Fibroblast of lung (primary cell): ENCODE measurements at regions not wholly inside any gene's neighbourhood (a gene's known extent, or its start where the extent isn't known, plus 50 kb on each side); places are given as distances from the start of the nearest gene placed in this dataset.

Source experiments
- DNase-seq, 2 donors: peaks; one replicate each; pipeline versions ENCODE4 v3.0.0 to v3.0.0-alpha.2; 2010; ENCODE audit warnings: low read depth in 2 of 2
- H2AFZ ChIP-seq: 2 replicates; pipeline ENCODE4 v1.5.1; 2012; ENCODE audit warnings: low read length, control low read depth, inconsistent platforms
- H3K27ac ChIP-seq: 2 replicates; pipeline ENCODE4 v1.5.1; 2011; ENCODE audit warnings: low read length, control low read depth; ENCODE audit not compliant: insufficient read depth
- H3K27me3 ChIP-seq: 2 replicates; pipeline ENCODE4 v1.5.1; 2011; ENCODE audit warnings: mild to moderate bottlenecking, low read length; ENCODE audit not compliant: control insufficient read depth, insufficient read depth
- H3K36me3 ChIP-seq: 2 replicates; pipeline ENCODE4 v1.5.1; 2011; ENCODE audit warnings: low read length; ENCODE audit not compliant: control insufficient read depth, insufficient read depth
- H3K4me1 ChIP-seq: 2 replicates; pipeline ENCODE4 v1.5.1; 2011; ENCODE audit warnings: low read length; ENCODE audit not compliant: control insufficient read depth, insufficient read depth; ENCODE audit errors: extremely low read depth
- H3K4me2 ChIP-seq: 2 replicates; pipeline ENCODE4 v1.5.1; 2011; ENCODE audit warnings: low read length, control low read depth; ENCODE audit not compliant: insufficient read depth; ENCODE audit errors: extremely low read depth
- H3K4me3 ChIP-seq, 4 experiments: fragments of 200-600 bp in 1 of 4; sonication (generic) in 1 of 4; replicated peaks in 1 of 4; 2 replicates each; pipeline ENCODE4 v1.5.1; 2011 to 2016; ENCODE audit warnings: low read length in 4 of 4, low read depth in 3 of 4, mild to moderate bottlenecking in 3 of 4, control low read depth in 2 of 4, inconsistent platforms in 1 of 4, mixed read lengths in 1 of 4; ENCODE audit not compliant: insufficient read depth in 1 of 4; ENCODE audit errors: control extremely low read depth in 1 of 4
- H3K79me2 ChIP-seq: 2 replicates; pipeline ENCODE4 v1.5.1; 2012; ENCODE audit warnings: mild to moderate bottlenecking, low read length, inconsistent platforms; ENCODE audit not compliant: control insufficient read depth, insufficient read depth
- H3K9ac ChIP-seq: 2 replicates; pipeline ENCODE4 v1.5.1; 2011; ENCODE audit warnings: mild to moderate bottlenecking, low read length, control low read depth; ENCODE audit not compliant: insufficient read depth
- H3K9me3 ChIP-seq: 2 replicates; pipeline ENCODE4 v1.5.1; 2012; ENCODE audit warnings: low read depth, low read length; ENCODE audit not compliant: control insufficient read depth, insufficient read depth
- H4K20me1 ChIP-seq: 2 replicates; pipeline ENCODE4 v1.5.1; 2011; ENCODE audit warnings: low read length; ENCODE audit not compliant: control insufficient read depth, insufficient read depth; ENCODE audit errors: extremely low read depth
- EZH2 ChIP-seq: IDR thresholded peaks from 2 replicates; pipeline ENCODE4 v1.5.1; 2012; ENCODE audit warnings: low read length, control low read depth, mild to moderate bottlenecking; ENCODE audit errors: missing control alignments
- TF ChIP-seq, protein P1 (sequence below), 2 donors: IDR thresholded peaks in 1 of 2; conservative IDR thresholded peaks in 1 of 2; 1 replicate in 1 of 2; 2 replicates in 1 of 2; pipeline ENCODE4 v1.5.1; 2011 to 2012; ENCODE audit warnings: low read length in 2 of 2, control low read depth in 1 of 2, inconsistent platforms in 1 of 2, low read depth in 1 of 2, mild to moderate bottlenecking in 1 of 2

DNA sequence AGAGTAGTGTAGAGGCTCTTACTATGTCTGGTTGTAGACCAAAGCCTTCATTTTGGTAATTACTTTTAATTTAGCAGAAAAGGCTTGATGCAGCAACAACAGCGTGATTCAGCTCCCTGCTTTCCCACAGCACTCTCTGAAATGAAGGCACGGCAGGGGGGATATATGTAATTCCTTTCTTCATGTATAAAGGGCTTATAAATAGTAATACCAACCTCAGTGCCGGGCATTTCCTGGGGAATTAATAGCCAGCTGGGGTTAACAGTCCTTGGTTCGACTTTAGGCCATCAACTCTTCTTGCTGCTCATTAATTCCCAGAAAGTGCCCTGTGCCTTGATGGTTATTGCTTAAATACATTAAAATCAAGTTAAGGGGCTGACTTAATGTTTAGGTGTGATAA is 669.0 kb downstream of the ZNF674 start:
- DNase-seq = no peak
- H4K20me1 ChIP-seq = no peaks in the 10 kb centered on the region

DNA sequence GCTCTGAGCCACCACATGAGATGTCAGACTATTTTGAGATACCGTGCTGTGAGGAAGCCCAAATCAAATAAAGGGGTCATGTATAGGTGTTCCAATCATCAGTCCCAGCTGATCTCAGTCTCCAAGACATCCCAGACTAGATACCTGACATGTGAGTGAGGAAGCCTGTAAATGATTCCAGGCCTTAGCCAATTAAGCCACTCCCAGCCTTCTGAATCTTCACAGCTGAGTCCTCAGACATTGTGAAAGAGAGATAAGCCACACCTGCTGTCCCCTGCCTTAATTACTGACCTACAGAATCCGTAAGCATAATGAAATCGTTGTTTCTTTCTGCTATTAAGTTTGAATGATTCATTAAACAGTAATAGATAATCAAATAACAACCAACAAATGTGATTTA is 671.4 kb downstream of the ZNF674 start:
- Histone ChIP-seq H3K4me3 (no peak overlapping the region), H3K36me3 (no peaks in the 10 kb centered on the region), H4K20me1 (no peaks in the 10 kb centered on the region), H3K27ac (no peak overlapping the region), H3K4me1 (no peaks in the 10 kb centered on the region), H3K9ac (no peak overlapping the region), H3K79me2 (no peaks in the 10 kb centered on the region), H3K27me3 (peaks cover 5% of the 10 kb centered on the region), H2AFZ (no peak overlapping the region), H3K9me3 (no peaks in the 10 kb centered on the region), H3K4me2 (no peak overlapping the region)
- DNase-seq = no peak
- TF ChIP-seq, protein P1, sequence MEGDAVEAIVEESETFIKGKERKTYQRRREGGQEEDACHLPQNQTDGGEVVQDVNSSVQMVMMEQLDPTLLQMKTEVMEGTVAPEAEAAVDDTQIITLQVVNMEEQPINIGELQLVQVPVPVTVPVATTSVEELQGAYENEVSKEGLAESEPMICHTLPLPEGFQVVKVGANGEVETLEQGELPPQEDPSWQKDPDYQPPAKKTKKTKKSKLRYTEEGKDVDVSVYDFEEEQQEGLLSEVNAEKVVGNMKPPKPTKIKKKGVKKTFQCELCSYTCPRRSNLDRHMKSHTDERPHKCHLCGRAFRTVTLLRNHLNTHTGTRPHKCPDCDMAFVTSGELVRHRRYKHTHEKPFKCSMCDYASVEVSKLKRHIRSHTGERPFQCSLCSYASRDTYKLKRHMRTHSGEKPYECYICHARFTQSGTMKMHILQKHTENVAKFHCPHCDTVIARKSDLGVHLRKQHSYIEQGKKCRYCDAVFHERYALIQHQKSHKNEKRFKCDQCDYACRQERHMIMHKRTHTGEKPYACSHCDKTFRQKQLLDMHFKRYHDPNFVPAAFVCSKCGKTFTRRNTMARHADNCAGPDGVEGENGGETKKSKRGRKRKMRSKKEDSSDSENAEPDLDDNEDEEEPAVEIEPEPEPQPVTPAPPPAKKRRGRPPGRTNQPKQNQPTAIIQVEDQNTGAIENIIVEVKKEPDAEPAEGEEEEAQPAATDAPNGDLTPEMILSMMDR (conservative IDR thresholded peaks at IDR 0.05 in 1 of 2, IDR thresholded peaks at IDR 0.05 in 1 of 2; ENCODE audit: low read depth in 1 of 2, low read length in 2 of 2) = no peak
- TF ChIP-seq EZH2 = no peak

More for the DNA sequence above, 669.0 kb downstream of the ZNF674 start:
- Histone ChIP-seq H3K79me2 (no peaks in the 10 kb centered on the region), H3K27ac (no peak overlapping the region), H3K36me3 (no peaks in the 10 kb centered on the region), H3K4me1 (no peaks in the 10 kb centered on the region), H3K9me3 (no peaks in the 10 kb centered on the region), H2AFZ (no peak overlapping the region), H3K4me2 (no peak overlapping the region), H3K9ac (no peak overlapping the region), H3K4me3 (no peak overlapping the region), H3K27me3 (peaks cover 5% of the 10 kb centered on the region)
- TF ChIP-seq EZH2 = no peak
- TF ChIP-seq, protein P1 (conservative IDR thresholded peaks at IDR 0.05 in 1 of 2, IDR thresholded peaks at IDR 0.05 in 1 of 2; ENCODE audit: low read depth in 1 of 2, low read length in 2 of 2) = no peak

DNA sequence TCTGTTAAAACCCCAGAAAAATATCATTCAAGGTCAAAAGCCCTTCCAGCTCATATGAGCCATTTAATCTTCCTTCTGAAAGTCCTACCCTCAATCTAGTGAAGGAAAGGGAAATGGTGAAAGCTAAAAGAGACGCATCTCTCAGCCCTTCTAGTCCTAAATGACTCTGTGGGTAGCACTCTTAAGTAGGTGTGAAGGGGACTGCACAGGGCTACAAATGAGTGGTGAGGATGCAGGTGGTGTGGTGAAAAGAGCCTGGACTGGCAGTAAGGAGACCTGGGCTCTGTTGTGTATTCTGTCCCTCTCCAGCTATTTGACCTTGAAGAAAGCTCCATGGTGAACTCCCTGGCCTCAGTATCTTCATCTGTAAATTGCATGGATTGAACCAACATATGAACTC is 671.8 kb upstream of the DIPK2B start:
- H3K4me2 ChIP-seq = no peak overlapping the region
- peaks cover 5% of the 10 kb centered on the region for H3K27me3 ChIP-seq
- no peak overlapping the region for H3K27ac ChIP-seq
- no peak for DNase-seq
- TF ChIP-seq, protein P1 (conservative IDR thresholded peaks at IDR 0.05 in 1 of 2, IDR thresholded peaks at IDR 0.05 in 1 of 2; ENCODE audit: low read depth in 1 of 2, low read length in 2 of 2) = no peak
- no peak for TF ChIP-seq EZH2
- no peaks in the 10 kb centered on the region for H3K4me1 ChIP-seq
- no peaks in the 10 kb centered on the region for H3K9me3 ChIP-seq
- H3K36me3 ChIP-seq = no peaks in the 10 kb centered on the region
- H3K79me2 ChIP-seq = no peaks in the 10 kb centered on the region
- H3K4me3 ChIP-seq = no peak overlapping the region
- H4K20me1 ChIP-seq = no peaks in the 10 kb centered on the region
- H3K9ac ChIP-seq = no peak overlapping the region
- no peak overlapping the region for H2AFZ ChIP-seq
